ENCODE measurements at regions not wholly inside any gene's neighbourhood (a gene's known extent, or its start where the extent isn't known, plus 50 kb on each side); places are given as distances from the start of the nearest gene placed in this dataset.

DNA sequence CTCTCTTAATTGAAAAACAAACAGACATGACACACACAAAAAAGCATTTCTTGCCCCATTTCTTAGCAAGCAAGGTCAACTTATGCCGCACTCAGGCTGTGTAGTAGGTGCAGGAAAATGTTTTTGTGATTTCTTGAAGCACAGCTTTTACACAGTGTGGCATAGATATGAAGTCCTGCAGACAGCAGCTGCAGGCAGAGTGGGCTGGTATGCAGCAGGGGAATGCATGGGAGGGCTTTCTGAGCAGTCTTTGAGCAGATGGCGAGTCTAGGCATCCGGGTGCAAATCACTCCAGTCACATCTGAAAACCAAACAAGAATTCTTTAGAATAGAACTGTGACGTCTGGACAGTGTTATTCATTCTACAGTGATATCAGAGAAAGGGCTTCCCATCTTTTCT is 87.5 kb downstream of the BLID start:
- Histone ChIP-seq H3K4me3 (no peak overlapping the region), H3K36me3 (no peaks in the 10 kb centered on the region), H3K4me1 (no peaks in the 10 kb centered on the region), H3K9me3 (no peaks in the 10 kb centered on the region), H3K27me3 (no peaks in the 10 kb centered on the region), H3K27ac (no peak overlapping the region)
- TF ChIP-seq EP300 (IDR thresholded peaks at IDR 0.05): no peak
- no peak for TF ChIP-seq POLR2A (IDR thresholded peaks at IDR 0.05)
- TF ChIP-seq, protein P1, sequence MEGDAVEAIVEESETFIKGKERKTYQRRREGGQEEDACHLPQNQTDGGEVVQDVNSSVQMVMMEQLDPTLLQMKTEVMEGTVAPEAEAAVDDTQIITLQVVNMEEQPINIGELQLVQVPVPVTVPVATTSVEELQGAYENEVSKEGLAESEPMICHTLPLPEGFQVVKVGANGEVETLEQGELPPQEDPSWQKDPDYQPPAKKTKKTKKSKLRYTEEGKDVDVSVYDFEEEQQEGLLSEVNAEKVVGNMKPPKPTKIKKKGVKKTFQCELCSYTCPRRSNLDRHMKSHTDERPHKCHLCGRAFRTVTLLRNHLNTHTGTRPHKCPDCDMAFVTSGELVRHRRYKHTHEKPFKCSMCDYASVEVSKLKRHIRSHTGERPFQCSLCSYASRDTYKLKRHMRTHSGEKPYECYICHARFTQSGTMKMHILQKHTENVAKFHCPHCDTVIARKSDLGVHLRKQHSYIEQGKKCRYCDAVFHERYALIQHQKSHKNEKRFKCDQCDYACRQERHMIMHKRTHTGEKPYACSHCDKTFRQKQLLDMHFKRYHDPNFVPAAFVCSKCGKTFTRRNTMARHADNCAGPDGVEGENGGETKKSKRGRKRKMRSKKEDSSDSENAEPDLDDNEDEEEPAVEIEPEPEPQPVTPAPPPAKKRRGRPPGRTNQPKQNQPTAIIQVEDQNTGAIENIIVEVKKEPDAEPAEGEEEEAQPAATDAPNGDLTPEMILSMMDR (IDR thresholded peaks at IDR 0.05): no peak
- no peak for TF ChIP-seq POLR2AphosphoS5 (IDR thresholded peaks at IDR 0.05)
- 77 to 86% (median 81%) methylated on average over 4 of the region's 4 CpGs for WGBS, 5 donors
- no peak for DNase-seq
- intact Hi-C loops (cut with DNase I; ENCODE audit: low total_unique reads): no loop called here

GRCh38 chr11:122028036-122028435 is 88.0 kb downstream of the BLID start:
- Histone ChIP-seq H3K27me3 (no peaks in the 10 kb centered on the region), H3K9me3 (no peaks in the 10 kb centered on the region), H3K27ac (no peak overlapping the region), H3K4me1 (no peaks in the 10 kb centered on the region), H3K36me3 (no peaks in the 10 kb centered on the region), H3K4me3 (no peak overlapping the region)
- no peak for DNase-seq
- TF ChIP-seq POLR2A (IDR thresholded peaks at IDR 0.05): no peak
- TF ChIP-seq POLR2AphosphoS5 (IDR thresholded peaks at IDR 0.05): no peak
- TF ChIP-seq, protein P1 (IDR thresholded peaks at IDR 0.05): no peak
- no peak for TF ChIP-seq EP300 (IDR thresholded peaks at IDR 0.05)
- 85 to 97% (median 92%) methylated on average over 2 of the region's 2 CpGs for WGBS, 5 donors
- intact Hi-C loops (cut with DNase I; ENCODE audit: low total_unique reads): no loop called here

DNA sequence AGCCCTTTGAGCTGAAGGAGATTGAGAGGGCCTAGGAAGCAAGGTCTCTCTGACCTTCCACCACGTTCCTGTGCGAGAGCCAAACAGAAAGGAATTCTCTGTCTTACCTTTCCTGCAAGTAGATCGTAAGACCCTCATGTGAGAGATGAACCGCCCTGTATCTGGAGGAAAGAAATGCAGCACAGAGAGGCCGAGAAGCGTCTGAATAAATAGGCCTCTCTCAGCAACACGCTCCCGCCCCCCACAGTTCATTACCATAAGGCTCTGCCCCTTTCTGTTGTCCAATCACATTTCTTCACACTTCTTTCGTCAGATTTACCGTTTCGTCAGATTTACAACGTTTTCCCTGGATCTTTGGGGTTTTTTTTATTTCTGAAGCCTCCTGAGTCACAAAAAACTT is 90.3 kb downstream of the BLID start:
- 87 to 90% (median 87%) methylated on average over 12 of the region's 12 CpGs for WGBS, 5 donors
- Histone ChIP-seq H3K4me3 (no peak overlapping the region), H3K9me3 (no peaks in the 10 kb centered on the region), H3K27ac (no peak overlapping the region), H3K4me1 (no peaks in the 10 kb centered on the region), H3K27me3 (no peaks in the 10 kb centered on the region), H3K36me3 (no peaks in the 10 kb centered on the region)
- DNase-seq: no peak
- no peak for TF ChIP-seq EP300 (IDR thresholded peaks at IDR 0.05)
- no peak for TF ChIP-seq POLR2A (IDR thresholded peaks at IDR 0.05)
- TF ChIP-seq, protein P1 (IDR thresholded peaks at IDR 0.05): no peak
- no peak for TF ChIP-seq POLR2AphosphoS5 (IDR thresholded peaks at IDR 0.05)
- intact Hi-C loops (cut with DNase I; ENCODE audit: low total_unique reads): no loop called here

GRCh38 chr11:122024278-122024677 is 91.7 kb downstream of the BLID start:
- H3K4me1 ChIP-seq: no peaks in the 10 kb centered on the region
- H3K9me3 ChIP-seq: no peaks in the 10 kb centered on the region
- no peak for DNase-seq
- H3K36me3 ChIP-seq: no peaks in the 10 kb centered on the region
- intact Hi-C loops (cut with DNase I; ENCODE audit: low total_unique reads): no loop called here
- TF ChIP-seq, protein P1 (IDR thresholded peaks at IDR 0.05): no peak
- TF ChIP-seq POLR2AphosphoS5 (IDR thresholded peaks at IDR 0.05): no peak
- no peak for TF ChIP-seq EP300 (IDR thresholded peaks at IDR 0.05)
- TF ChIP-seq POLR2A (IDR thresholded peaks at IDR 0.05): no peak
- H3K27me3 ChIP-seq: no peaks in the 10 kb centered on the region
- no peak overlapping the region for H3K27ac ChIP-seq
- no peak overlapping the region for H3K4me3 ChIP-seq
- WGBS, 5 donors: 38 to 65% (median 46%) methylated on average over 3 of the region's 3 CpGs
